ENCODE measurements at regions not wholly inside any gene's neighbourhood (a gene's known extent, or its start where the extent isn't known, plus 50 kb on each side); places are given as distances from the start of the nearest gene placed in this dataset.

- TF ChIP-seq, protein P1, sequence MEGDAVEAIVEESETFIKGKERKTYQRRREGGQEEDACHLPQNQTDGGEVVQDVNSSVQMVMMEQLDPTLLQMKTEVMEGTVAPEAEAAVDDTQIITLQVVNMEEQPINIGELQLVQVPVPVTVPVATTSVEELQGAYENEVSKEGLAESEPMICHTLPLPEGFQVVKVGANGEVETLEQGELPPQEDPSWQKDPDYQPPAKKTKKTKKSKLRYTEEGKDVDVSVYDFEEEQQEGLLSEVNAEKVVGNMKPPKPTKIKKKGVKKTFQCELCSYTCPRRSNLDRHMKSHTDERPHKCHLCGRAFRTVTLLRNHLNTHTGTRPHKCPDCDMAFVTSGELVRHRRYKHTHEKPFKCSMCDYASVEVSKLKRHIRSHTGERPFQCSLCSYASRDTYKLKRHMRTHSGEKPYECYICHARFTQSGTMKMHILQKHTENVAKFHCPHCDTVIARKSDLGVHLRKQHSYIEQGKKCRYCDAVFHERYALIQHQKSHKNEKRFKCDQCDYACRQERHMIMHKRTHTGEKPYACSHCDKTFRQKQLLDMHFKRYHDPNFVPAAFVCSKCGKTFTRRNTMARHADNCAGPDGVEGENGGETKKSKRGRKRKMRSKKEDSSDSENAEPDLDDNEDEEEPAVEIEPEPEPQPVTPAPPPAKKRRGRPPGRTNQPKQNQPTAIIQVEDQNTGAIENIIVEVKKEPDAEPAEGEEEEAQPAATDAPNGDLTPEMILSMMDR (IDR thresholded peaks at IDR 0.05) = no peak
- no peak for TF ChIP-seq POLR2A (IDR thresholded peaks at IDR 0.05)
These were observed 541.2 kb upstream of the TRPC7 start for GRCh38 chr5:136906545-136906944.

Data from prostate gland (tissue), 2 donors.